Endothelial cell of umbilical vein (primary cell): ENCODE measurements at regions not wholly inside any gene's neighbourhood (a gene's known extent, or its start where the extent isn't known, plus 50 kb on each side); places are given as distances from the start of the nearest gene placed in this dataset.

Source experiments
- BruUV-seq: library from RNA; stranded (reverse); fragments of 400-500 nt; replicated peaks from 2 replicates; lab custom pipeline; 2021; lab: Mats Ljungman, UMichigan
- CTCF ChIA-PET: fragments of 300-600, 350-600 bp; sonication (Branson Sonifier 250); formaldehyde crosslinking; loops from one replicate; lab custom pipeline; 2021; ENCODE audit warnings: antibody characterized with exemption, inconsistent platforms; lab: Charles Lee
- POLR2A ChIA-PET: fragments of 300-600, 350-600 bp; sonication (Branson Sonifier 250); formaldehyde crosslinking; loops from one replicate; lab custom pipeline; 2021; ENCODE audit warnings: antibody characterized with exemption, inconsistent platforms; lab: Charles Lee
- DNase-seq: peaks from one replicate; pipeline ENCODE4 v3.0.0-alpha.2; 2011; ENCODE audit warnings: low read depth, low spot score
- FAIRE-seq: peaks from 2 replicates; lab custom pipeline; 2011; peaks lifted over from hg19 to GRCh38; lab: Jason Lieb, UNC
- H2AFZ ChIP-seq: 2 replicates; pipeline ENCODE4 v1.6.0; 2012; ENCODE audit warnings: low read depth, low read length, control low read depth, inconsistent platforms
- H3K27ac ChIP-seq: 2 replicates; pipeline ENCODE4 v1.5.1; 2011; ENCODE audit warnings: low read depth, mild to moderate bottlenecking, control low read depth, low read length, moderate library complexity; ENCODE audit not compliant: insufficient read depth
- H3K27me3 ChIP-seq, 2 experiments: 2 replicates each; pipeline versions ENCODE4 v1.6.0 to v1.6.1; 2011; ENCODE audit warnings: low read length in 2 of 2, mixed read lengths in 1 of 2; ENCODE audit not compliant: control insufficient read depth in 2 of 2, insufficient read depth in 2 of 2
- H3K36me3 ChIP-seq, 2 experiments: 2 replicates in 1 of 2; 3 replicates in 1 of 2; pipeline ENCODE4 v1.5.1; 2011; ENCODE audit warnings: low read length in 2 of 2, mild to moderate bottlenecking in 1 of 2, moderate library complexity in 1 of 2; ENCODE audit not compliant: control insufficient read depth in 2 of 2, insufficient read depth in 2 of 2; ENCODE audit errors: extremely low read depth in 1 of 2
- H3K4me1 ChIP-seq: 3 replicates; pipeline ENCODE4 v1.5.1; 2011; ENCODE audit warnings: mild to moderate bottlenecking, low read length; ENCODE audit not compliant: control insufficient read depth, insufficient read depth; ENCODE audit errors: extremely low read depth
- H3K4me2 ChIP-seq: 2 replicates; pipeline ENCODE4 v1.6.1; 2011; ENCODE audit warnings: low read length, control low read depth, mixed read lengths; ENCODE audit not compliant: insufficient read depth
- H3K4me3 ChIP-seq, 3 experiments: fragments of 200-600 bp in 1 of 3; sonication (generic), shearing (Covaris generic) in 1 of 3; replicated peaks in 1 of 3; 2 replicates each; pipeline ENCODE4 v1.5.1; 2011 to 2016; ENCODE audit warnings: control low read depth in 3 of 3, low read length in 3 of 3, mild to moderate bottlenecking in 2 of 3, inconsistent platforms in 1 of 3, low read depth in 1 of 3, moderate library complexity in 1 of 3; ENCODE audit not compliant: insufficient read depth in 1 of 3
- H3K79me2 ChIP-seq: 2 replicates; pipeline ENCODE4 v1.6.0; 2012; ENCODE audit warnings: low read length, inconsistent platforms; ENCODE audit not compliant: control insufficient read depth, insufficient read depth
- H3K9ac ChIP-seq: replicated peaks from 2 replicates; pipeline ENCODE3; 2011; ENCODE audit warnings: low read length, control low read depth; ENCODE audit not compliant: insufficient read depth; ENCODE audit errors: extremely low read depth
- H3K9me1 ChIP-seq: replicated peaks from 3 replicates; pipeline ENCODE4 v1.6.0; 2011; ENCODE audit warnings: mild to moderate bottlenecking, low read length; ENCODE audit not compliant: control insufficient read depth, insufficient read depth; ENCODE audit errors: extremely low read depth
- H3K9me3 ChIP-seq: replicated peaks from 2 replicates; pipeline ENCODE4 v1.5.1; 2012; ENCODE audit warnings: low read length, inconsistent platforms; ENCODE audit not compliant: control insufficient read depth, insufficient read depth
- H4K20me1 ChIP-seq: replicated peaks from 2 replicates; pipeline ENCODE3; 2011; ENCODE audit warnings: mild to moderate bottlenecking, low read length; ENCODE audit not compliant: control insufficient read depth, insufficient read depth; ENCODE audit errors: extremely low read depth
- CTCF ChIP-seq, 2 donors: IDR thresholded peaks; 1 replicate in 1 of 2; 2 replicates in 1 of 2; pipeline ENCODE4 v1.5.1; 2011; ENCODE audit warnings: low read length in 2 of 2, mild to moderate bottlenecking in 2 of 2, moderate library complexity in 2 of 2, control low read depth in 1 of 2, inconsistent platforms in 1 of 2, low read depth in 1 of 2; ENCODE audit not compliant: insufficient read depth in 1 of 2; ENCODE audit errors: extremely low read depth in 1 of 2
- EZH2 ChIP-seq: IDR thresholded peaks from 2 replicates; pipeline ENCODE4 v1.6.1; 2012; ENCODE audit warnings: borderline replicate concordance, low read depth, mild to moderate bottlenecking, moderate library complexity, low read length, inconsistent platforms; ENCODE audit not compliant: severe bottlenecking
- FOS ChIP-seq: IDR thresholded peaks from 2 replicates; pipeline ENCODE4 v1.6.1; 2011; ENCODE audit warnings: mild to moderate bottlenecking, low read length, moderate library complexity, borderline replicate concordance; ENCODE audit not compliant: insufficient read depth
- GATA2 ChIP-seq: IDR thresholded peaks from 2 replicates; pipeline ENCODE4 v1.7.0; 2011; ENCODE audit warnings: low read depth, mild to moderate bottlenecking, moderate library complexity, mixed read lengths, low read length; ENCODE audit not compliant: insufficient read length, insufficient read depth
- JUN ChIP-seq: IDR thresholded peaks from 2 replicates; pipeline ENCODE4 v1.6.1; 2011; ENCODE audit warnings: borderline replicate concordance, low read depth; ENCODE audit not compliant: insufficient read length, insufficient read depth
- MAX ChIP-seq: IDR thresholded peaks from 2 replicates; pipeline ENCODE4 v1.6.1; 2011; ENCODE audit not compliant: insufficient read depth, insufficient read length
- MYC ChIP-seq: IDR thresholded peaks from one replicate; pipeline ENCODE4 v1.6.1; 2011; ENCODE audit warnings: mild to moderate bottlenecking, low read depth, low read length
- POLR2A ChIP-seq: IDR thresholded peaks from 2 replicates; pipeline ENCODE4 v1.6.1; 2012; ENCODE audit warnings: low read depth, mild to moderate bottlenecking, control low read depth, low read length
- POLR2AphosphoS5 ChIP-seq: IDR thresholded peaks from 2 replicates; pipeline ENCODE4 v1.6.1; 2012; ENCODE audit warnings: low read depth, mild to moderate bottlenecking, control low read depth, low read length, moderate library complexity; ENCODE audit not compliant: insufficient read depth
- dilution Hi-C: fragments of 300-500 bp; cut with MboI; formaldehyde crosslinking; loops from one replicate; pipeline ENCODE4 v1.15.0; 2019; ENCODE audit warnings: low sequenced_read_pairs; ENCODE audit not compliant: extremely low pct_ligation_motif_present
- intact Hi-C: fragments of 100-400 bp; cut with micrococcal nuclease; formaldehyde crosslinking; loops from one replicate; pipeline ENCODE4 v1.10.0; 2022

GRCh38 chr5:143509758-143510221 is 106.3 kb upstream of the NR3C1 start:
- H3K9me1 ChIP-seq, result no peaks in the 10 kb centered on the region
- H3K79me2 ChIP-seq, result no peaks in the 10 kb centered on the region
- POLR2A ChIA-PET, result no interaction called here
- DNase-seq (no peak), FAIRE-seq (no peak)
- H4K20me1 ChIP-seq, result no peaks in the 10 kb centered on the region
- intact Hi-C loops, result no loop called here
- H2AFZ ChIP-seq, result no peak overlapping the region
- no peak overlapping the region for H3K27ac ChIP-seq
- no peaks in the 10 kb centered on the region for H3K27me3 ChIP-seq
- dilution Hi-C loops, result no loop called here
- no peak for TF ChIP-seq POLR2AphosphoS5
- TF ChIP-seq GATA2, result no peak
- no peak for TF ChIP-seq POLR2A
- TF ChIP-seq JUN, result no peak
- TF ChIP-seq FOS, result no peak
- TF ChIP-seq EZH2, result no peak
- no peak for TF ChIP-seq CTCF (IDR thresholded peaks at IDR 0.05; ENCODE audit: extremely low read depth in 1 of 2, insufficient read depth in 1 of 2, low read depth in 1 of 2, low read length in 2 of 2)
- TF ChIP-seq MAX, result no peak
- TF ChIP-seq MYC, result no peak
- H3K4me3 ChIP-seq, result no peak overlapping the region
- H3K4me2 ChIP-seq, result no peak overlapping the region
- no peaks in the 10 kb centered on the region for H3K36me3 ChIP-seq
- CTCF ChIA-PET, result interaction anchor here (1.1 kb wide), 1 partner anchor 13 kb away, joined by 3 read pairs; no protein-coding TSS in a partner anchor
- BruUV-seq, result no TSS peak
- H3K9me3 ChIP-seq, result no peaks in the 10 kb centered on the region
- H3K9ac ChIP-seq, result no peak overlapping the region
- H3K4me1 ChIP-seq, result no peaks in the 10 kb centered on the region
